ENCODE measurements at regions not wholly inside any gene's neighbourhood (a gene's known extent, or its start where the extent isn't known, plus 50 kb on each side); places are given as distances from the start of the nearest gene placed in this dataset.

DNA sequence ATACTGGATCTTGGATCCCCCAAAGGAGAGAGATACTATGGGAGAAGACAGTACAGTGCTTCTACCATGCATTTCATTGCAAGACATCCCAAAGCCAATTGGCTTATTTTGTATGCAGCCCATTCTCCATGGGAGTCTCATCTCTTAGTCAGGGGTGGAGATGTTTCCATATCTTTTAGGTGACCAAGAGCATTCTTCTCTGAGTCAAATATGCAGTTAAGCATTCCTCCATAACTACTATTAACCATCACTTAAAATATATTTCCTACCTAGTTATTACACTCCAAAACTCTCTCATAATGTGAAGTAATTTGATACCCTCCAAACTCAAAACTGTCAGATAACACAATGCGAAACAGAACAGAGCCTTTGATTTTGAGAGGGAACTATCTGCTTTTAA is 542.6 kb downstream of the HDGFL1 start:
- Histone ChIP-seq H3K9me3 (peaks cover 3% of the 10 kb centered on the region), H3K27me3 (no peaks in the 10 kb centered on the region), H3K36me3 (no peaks in the 10 kb centered on the region), H3K4me3 (ENCODE audit: low read depth, low read length) (no peak overlapping the region), H3K4me1 (no peaks in the 10 kb centered on the region)
- DNase-seq: no peak
- TF ChIP-seq, protein P1, sequence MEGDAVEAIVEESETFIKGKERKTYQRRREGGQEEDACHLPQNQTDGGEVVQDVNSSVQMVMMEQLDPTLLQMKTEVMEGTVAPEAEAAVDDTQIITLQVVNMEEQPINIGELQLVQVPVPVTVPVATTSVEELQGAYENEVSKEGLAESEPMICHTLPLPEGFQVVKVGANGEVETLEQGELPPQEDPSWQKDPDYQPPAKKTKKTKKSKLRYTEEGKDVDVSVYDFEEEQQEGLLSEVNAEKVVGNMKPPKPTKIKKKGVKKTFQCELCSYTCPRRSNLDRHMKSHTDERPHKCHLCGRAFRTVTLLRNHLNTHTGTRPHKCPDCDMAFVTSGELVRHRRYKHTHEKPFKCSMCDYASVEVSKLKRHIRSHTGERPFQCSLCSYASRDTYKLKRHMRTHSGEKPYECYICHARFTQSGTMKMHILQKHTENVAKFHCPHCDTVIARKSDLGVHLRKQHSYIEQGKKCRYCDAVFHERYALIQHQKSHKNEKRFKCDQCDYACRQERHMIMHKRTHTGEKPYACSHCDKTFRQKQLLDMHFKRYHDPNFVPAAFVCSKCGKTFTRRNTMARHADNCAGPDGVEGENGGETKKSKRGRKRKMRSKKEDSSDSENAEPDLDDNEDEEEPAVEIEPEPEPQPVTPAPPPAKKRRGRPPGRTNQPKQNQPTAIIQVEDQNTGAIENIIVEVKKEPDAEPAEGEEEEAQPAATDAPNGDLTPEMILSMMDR (IDR thresholded peaks at IDR 0.05; ENCODE audit: low read depth, low read length): no peak

DNA sequence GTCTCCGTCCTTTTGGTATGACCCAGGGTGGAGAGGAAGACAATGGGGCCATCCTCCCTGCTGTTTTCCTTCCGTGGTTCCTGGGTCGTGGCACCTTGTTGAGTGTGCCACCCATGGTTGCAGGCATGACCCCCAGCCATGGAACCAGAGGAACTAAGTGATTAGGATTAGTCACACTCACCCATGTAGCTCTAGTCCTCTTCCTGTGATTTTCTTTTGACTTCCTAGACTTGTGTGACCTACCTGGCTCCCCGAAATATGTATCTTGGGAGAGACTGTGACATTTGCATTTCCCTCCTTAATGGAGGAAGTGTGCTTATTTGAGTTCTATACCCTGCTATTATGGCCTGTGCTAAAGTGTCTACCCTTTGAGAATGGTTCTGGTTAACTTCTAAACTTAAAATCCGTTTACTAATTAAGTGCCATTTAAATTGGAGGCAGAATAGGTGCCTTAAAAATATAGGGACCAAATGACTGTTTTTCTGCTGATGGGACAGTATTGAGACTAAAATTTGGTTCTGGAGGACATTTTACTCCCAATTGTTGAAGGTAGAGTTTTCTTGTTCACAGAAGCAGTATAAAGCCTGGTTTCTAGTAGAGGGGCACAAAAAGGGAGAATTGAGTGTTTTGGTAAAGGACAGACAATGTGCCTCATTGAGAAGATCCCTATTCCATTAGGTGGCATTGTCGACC is 545.6 kb downstream of the HDGFL1 start:
- TF ChIP-seq, protein P1 (IDR thresholded peaks at IDR 0.05; ENCODE audit: low read depth, low read length): no peak
- DNase-seq: no peak
- Histone ChIP-seq H3K4me1 (no peaks in the 10 kb centered on the region), H3K36me3 (no peaks in the 10 kb centered on the region), H3K4me3 (ENCODE audit: low read depth, low read length) (no peak overlapping the region), H3K27me3 (no peaks in the 10 kb centered on the region), H3K9me3 (peaks cover 3% of the 10 kb centered on the region)

DNA sequence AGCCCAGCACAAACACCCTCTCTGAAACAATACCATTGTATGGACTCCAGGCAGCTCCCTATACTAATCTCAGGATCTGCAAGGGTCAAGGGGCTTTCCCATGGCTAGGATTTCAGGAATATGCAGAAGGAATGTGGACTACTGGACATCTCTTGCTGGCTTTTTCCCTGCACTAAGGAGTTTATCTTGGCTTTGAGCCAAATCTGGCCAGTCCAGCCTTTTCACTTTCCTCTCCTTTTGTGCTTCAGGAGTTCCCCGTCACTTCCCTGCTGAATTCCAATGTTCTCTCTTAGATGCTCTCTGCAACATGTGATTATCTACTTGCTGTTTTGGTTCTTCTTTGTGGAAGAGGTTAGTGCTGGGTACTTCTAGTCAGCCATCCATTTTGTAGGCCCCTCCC is 568.2 kb downstream of the HDGFL1 start:
- no peak overlapping the region for H3K4me3 ChIP-seq (ENCODE audit: low read depth, low read length)
- no peaks in the 10 kb centered on the region for H3K4me1 ChIP-seq
- H3K9me3 ChIP-seq: no peaks in the 10 kb centered on the region
- no peak for DNase-seq
- H3K27me3 ChIP-seq: no peaks in the 10 kb centered on the region
- TF ChIP-seq, protein P1 (IDR thresholded peaks at IDR 0.05; ENCODE audit: low read depth, low read length): no peak
- no peaks in the 10 kb centered on the region for H3K36me3 ChIP-seq

DNA sequence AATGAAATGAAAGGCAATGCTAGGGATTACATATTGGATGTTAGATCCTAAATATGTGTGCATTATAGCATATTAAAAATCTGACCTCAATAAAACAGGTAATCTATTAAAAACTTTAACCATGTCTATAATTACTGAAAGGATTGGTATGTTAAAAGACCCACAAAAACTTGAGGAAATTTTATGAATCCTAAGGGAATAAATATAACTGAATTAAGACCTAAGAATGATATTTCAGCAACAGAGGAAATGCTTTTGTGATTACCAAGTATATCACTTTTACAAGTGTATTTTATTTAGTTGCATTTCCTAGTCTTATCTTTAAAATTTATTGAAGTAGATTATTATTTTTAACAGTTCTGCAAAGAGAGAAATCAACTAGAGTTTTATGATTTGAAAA is 571.5 kb downstream of the HDGFL1 start:
- Histone ChIP-seq H3K9me3 (no peaks in the 10 kb centered on the region), H3K4me1 (peaks cover 10% of the 10 kb centered on the region), H3K27me3 (no peaks in the 10 kb centered on the region), H3K36me3 (no peaks in the 10 kb centered on the region), H3K4me3 (ENCODE audit: low read depth, low read length) (no peak overlapping the region)
- TF ChIP-seq, protein P1 (IDR thresholded peaks at IDR 0.05; ENCODE audit: low read depth, low read length): no peak
- DNase-seq: no peak

DNA sequence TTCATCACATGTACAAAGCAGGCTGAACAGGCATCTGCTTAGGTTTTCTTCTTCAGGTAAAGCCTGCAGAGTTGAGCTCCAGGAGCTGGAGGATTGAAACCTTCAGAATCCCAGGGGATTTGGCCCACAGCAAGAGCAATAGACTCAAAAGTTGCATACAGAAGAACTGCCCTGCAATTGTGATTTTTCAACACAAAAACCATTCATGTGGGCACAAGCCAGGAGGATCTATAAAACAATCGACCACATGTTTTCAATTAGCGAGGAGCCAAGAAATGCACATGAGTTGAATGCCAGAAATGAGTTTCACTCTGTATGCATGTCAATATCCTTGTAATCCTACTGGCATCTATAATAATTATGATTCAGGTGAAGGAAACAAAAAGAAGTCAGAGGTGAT is 576.4 kb downstream of the HDGFL1 start:
- Histone ChIP-seq H3K4me3 (ENCODE audit: low read depth, low read length) (no peak overlapping the region), H3K36me3 (no peaks in the 10 kb centered on the region), H3K27me3 (no peaks in the 10 kb centered on the region), H3K9me3 (no peaks in the 10 kb centered on the region), H3K4me1 (peaks cover 10% of the 10 kb centered on the region)
- TF ChIP-seq, protein P1 (IDR thresholded peaks at IDR 0.05; ENCODE audit: low read depth, low read length): no peak
- DNase-seq: no peak

DNA sequence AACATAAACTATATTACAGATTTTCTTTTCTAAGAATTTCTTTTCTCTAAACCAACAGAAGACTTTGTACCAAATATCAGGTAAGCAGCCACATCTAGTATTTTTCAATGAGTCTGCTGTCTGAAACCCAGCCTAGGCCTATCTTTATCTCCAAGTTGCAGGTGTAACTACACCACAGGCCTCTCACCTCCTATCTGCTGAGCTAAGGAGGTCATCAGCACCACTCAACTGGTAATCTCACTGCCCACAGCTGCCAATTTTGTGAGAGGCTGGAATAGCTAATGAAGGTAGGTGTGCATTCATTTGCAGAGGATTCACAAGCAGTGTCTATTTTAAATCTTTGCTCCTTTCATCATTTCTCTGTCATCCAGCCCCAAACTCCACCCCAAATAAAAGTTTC is 584.8 kb downstream of the HDGFL1 start:
- TF ChIP-seq, protein P1 (IDR thresholded peaks at IDR 0.05; ENCODE audit: low read depth, low read length): no peak
- no peaks in the 10 kb centered on the region for H3K36me3 ChIP-seq
- H3K27me3 ChIP-seq: no peaks in the 10 kb centered on the region
- H3K4me1 ChIP-seq: no peaks in the 10 kb centered on the region
- no peak for DNase-seq
- H3K4me3 ChIP-seq (ENCODE audit: low read depth, low read length): no peak overlapping the region
- no peaks in the 10 kb centered on the region; the same call in 1 of the 2 replicates for H3K9me3 ChIP-seq
